Fibroblast of mammary gland (primary cell): ENCODE measurements at regions not wholly inside any gene's neighbourhood (a gene's known extent, or its start where the extent isn't known, plus 50 kb on each side); places are given as distances from the start of the nearest gene placed in this dataset.

Source experiments
- DNase-seq: peaks from one replicate; pipeline ENCODE4 v3.0.0-alpha.2; 2010; ENCODE audit warnings: low read depth
- H3K4me3 ChIP-seq: 2 replicates; pipeline ENCODE4 v1.5.1; 2011; ENCODE audit warnings: low read depth, mild to moderate bottlenecking, low read length, moderate library complexity; ENCODE audit not compliant: control insufficient read depth
- TF ChIP-seq, protein P1 (sequence below): conservative IDR thresholded peaks from 2 replicates; pipeline ENCODE4 v1.5.1; 2011; ENCODE audit warnings: low read depth, low read length, inconsistent platforms; ENCODE audit not compliant: control insufficient read depth, insufficient read depth

DNA sequence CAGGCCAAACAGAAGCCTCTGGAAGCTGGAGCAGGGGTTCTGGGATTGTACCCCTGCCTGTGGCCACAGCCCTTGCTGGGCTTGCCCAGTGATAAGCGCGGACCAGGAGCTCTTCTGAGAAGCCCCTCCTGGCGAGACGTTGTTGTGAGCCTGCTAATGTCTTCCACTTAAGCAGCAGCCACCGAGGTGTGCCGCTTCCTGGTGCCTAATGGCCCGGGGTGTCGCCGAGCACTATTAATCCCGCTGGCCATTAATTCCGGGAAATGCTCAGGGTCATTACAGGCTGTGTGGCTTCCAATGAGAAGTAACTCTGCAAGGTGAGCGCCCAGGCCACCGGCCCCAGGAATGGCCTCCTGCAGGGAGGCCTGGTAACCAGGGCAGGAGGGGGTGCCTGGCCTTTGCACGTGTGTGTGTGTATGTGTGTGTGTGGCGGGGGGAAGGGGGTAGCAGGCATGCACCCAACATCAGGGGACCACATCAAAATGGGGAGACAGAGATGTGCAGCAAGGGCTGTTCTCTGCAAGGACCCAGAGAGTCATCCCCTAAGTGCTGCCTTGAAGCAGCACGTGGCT is 175.0 kb downstream of the URI1 start:
- no peak overlapping the region for H3K4me3 ChIP-seq
- TF ChIP-seq, protein P1, sequence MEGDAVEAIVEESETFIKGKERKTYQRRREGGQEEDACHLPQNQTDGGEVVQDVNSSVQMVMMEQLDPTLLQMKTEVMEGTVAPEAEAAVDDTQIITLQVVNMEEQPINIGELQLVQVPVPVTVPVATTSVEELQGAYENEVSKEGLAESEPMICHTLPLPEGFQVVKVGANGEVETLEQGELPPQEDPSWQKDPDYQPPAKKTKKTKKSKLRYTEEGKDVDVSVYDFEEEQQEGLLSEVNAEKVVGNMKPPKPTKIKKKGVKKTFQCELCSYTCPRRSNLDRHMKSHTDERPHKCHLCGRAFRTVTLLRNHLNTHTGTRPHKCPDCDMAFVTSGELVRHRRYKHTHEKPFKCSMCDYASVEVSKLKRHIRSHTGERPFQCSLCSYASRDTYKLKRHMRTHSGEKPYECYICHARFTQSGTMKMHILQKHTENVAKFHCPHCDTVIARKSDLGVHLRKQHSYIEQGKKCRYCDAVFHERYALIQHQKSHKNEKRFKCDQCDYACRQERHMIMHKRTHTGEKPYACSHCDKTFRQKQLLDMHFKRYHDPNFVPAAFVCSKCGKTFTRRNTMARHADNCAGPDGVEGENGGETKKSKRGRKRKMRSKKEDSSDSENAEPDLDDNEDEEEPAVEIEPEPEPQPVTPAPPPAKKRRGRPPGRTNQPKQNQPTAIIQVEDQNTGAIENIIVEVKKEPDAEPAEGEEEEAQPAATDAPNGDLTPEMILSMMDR: no peak
- no peak for DNase-seq

DNA sequence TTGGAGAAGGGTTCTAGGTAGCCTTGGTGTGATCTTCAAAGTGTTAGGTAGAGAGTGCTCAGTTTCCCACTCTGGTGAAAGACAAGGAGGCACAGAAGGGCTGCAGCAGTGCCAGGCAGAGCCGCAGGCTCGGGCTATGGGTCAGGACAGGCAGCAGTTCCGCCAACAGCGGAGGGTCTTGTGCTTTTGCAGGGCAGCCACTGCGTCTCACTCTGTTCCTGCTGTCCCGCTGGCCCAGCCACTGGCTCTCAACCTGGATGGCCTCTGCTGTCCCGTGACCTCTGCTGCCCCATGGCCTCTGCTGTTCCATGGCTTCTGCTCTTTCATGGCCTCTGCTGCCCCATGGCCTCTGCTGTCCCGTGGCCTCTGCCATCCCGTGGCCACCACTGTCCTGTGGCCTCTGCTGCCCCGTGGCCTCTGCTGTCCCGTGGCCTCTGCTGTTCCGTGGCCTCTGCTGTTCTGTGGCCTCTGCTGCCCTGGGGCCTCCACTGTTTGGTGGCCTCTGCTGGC is 175.7 kb downstream of the URI1 start:
- no peak overlapping the region for H3K4me3 ChIP-seq
- TF ChIP-seq, protein P1: no peak
- no peak for DNase-seq

DNA sequence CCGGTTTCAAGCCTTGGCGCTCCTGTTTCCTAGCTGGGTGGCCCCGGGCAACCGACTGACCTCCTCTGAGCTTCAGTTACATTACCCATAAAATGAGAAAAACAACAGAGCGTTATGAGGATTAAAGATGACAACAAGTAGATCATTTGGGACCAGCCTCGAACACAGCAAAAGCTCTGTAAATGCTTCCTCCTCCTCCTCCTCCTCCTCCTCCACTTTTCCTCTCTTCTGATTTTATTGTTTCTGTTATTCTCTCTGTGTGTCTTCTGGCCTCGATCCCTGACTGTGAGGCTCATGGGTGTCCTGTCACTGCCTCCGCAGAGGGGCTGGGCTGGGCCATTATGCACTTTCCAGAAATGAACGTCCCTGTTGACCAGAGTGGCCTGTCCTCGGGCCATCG is 176.2 kb downstream of the URI1 start:
- TF ChIP-seq, protein P1: no peak
- DNase-seq: no peak
- no peak overlapping the region for H3K4me3 ChIP-seq

DNA sequence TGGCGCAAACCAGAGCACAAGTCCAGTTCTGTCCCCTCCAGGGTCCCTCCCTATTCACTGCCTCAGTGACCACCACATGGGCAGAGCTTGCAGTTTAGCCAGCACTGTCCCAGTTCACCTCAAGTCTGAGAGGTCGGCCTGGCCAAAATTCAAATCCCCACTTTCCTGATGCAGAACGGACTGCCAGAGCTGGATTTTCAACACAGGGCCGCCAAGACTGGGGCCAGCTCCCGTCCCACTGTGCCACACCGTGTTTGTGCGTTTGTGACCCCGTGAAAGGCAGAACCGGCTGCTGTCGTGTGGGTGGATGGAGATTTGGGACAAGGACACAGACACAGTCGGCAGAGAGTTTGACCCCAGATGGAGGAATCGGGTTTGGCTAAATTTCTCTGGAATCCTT is 176.7 kb downstream of the URI1 start:
- TF ChIP-seq, protein P1: no peak
- no peak for DNase-seq

DNA sequence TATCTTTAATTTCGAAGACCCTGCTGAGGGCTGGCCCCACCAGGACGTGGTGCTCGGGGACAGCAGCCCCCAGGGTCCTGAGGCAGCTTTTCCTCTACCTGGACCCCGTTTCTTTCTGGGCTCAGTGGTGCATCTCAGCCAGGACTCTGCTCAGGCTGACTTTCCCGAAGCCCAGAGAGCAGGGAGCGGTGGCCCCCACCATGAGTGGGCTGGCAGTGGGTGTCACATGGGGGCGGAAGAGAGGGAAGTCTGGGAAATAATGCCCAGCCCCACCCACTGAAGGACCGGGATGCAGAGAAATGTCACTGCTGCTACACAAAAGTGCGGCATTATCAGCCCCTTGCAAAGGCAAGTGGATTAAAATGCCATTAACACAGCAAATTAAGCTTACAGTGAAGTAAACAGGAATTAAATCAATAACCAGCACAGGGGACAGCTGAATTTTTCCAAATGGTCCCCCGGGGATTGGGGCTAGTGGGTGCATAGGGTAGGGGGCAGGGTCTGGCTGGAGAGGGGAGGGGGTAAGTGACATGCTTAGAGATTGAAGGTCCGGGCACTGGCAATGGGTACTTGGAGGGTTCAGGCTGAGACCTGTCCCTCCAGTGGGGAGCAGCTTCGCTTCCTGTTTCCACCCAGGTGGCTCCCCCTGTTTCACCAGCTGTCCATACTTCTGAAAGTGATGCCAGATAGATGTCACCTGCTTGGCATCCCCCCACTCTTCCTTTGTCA is 177.3 kb downstream of the URI1 start:
- no peak overlapping the region for H3K4me3 ChIP-seq
- TF ChIP-seq, protein P1: no peak
- no peak for DNase-seq

More for the DNA sequence above, 176.7 kb downstream of the URI1 start:
- H3K4me3 ChIP-seq: no peak overlapping the region

DNA sequence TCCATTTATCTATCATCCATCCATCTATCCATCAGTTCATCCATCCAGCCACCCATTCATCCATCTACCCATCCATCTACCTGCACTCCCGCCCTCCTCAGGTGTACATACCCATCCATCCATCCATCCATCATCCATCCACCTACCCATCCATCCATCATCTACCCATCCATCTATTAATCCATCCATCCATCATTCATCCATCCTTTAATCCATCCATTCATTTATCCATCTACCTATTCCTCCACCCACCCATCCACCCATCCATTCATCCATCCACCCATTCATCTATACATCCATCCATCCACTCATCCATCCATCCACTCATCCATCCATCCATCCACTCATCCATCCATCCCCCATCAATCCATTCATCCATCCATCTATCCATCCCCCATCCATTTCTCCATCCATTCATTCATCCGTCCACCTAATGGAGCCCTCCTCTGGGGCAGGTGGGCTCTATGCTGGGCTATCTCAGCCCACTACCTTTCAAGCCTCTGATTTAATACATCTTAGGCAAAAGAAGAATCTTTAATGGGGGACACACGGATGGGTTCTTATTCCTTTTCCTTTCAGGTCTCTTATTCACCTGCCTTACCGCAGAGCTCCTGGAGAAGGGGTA is 178.9 kb downstream of the URI1 start:
- DNase-seq: no peak
- no peak overlapping the region for H3K4me3 ChIP-seq
- TF ChIP-seq, protein P1: no peak
